Myocyte (in vitro differentiated cells): ENCODE measurements at regions not wholly inside any gene's neighbourhood (a gene's known extent, or its start where the extent isn't known, plus 50 kb on each side); places are given as distances from the start of the nearest gene placed in this dataset.

Source experiments
- DNase-seq: peaks from one replicate; pipeline ENCODE4 v3.0.0-alpha.2; 2012; ENCODE audit warnings: low read depth

GRCh38 chr16:6615636-6616035 lies 717.0 kb upstream of the RBFOX1 start:
- DNase-seq = no peak

- no peak for DNase-seq
Measured at GRCh38 chr16:6611535-6611934, 721.1 kb upstream of the RBFOX1 start.

- no peak for DNase-seq
Measured at GRCh38 chr16:6605490-6605889, 727.2 kb upstream of the RBFOX1 start.

- DNase-seq = no peak
Measured at GRCh38 chr16:6603780-6604325, 728.8 kb upstream of the RBFOX1 start.

- DNase-seq = no peak
Measured at GRCh38 chr16:6602405-6602804, 730.2 kb upstream of the RBFOX1 start.

GRCh38 chr16:6600167-6600566 lies 732.5 kb upstream of the RBFOX1 start:
- DNase-seq = no peak

GRCh38 chr16:6593799-6594198 lies 738.8 kb upstream of the RBFOX1 start:
- DNase-seq = no peak

GRCh38 chr16:6576606-6577005 lies 756.0 kb upstream of the RBFOX1 start:
- DNase-seq = no peak

- DNase-seq = no peak
Measured at GRCh38 chr16:6576113-6576512, 756.5 kb upstream of the RBFOX1 start.

- no peak for DNase-seq
Measured at GRCh38 chr16:6574146-6574545, 758.5 kb upstream of the RBFOX1 start.

GRCh38 chr16:6573577-6573976 lies 759.1 kb upstream of the RBFOX1 start:
- no peak for DNase-seq

GRCh38 chr16:6571044-6571443 lies 761.6 kb upstream of the RBFOX1 start:
- DNase-seq = no peak

- no peak for DNase-seq
Measured at GRCh38 chr16:6570530-6570929, 762.1 kb upstream of the RBFOX1 start.

GRCh38 chr16:6562986-6563385 lies 769.7 kb upstream of the RBFOX1 start:
- DNase-seq = no peak

GRCh38 chr16:6560306-6561100 lies 772.1 kb upstream of the RBFOX1 start:
- no peak for DNase-seq

- no peak for DNase-seq
Measured at GRCh38 chr16:6558661-6559060, 774.0 kb upstream of the RBFOX1 start.

GRCh38 chr16:6558126-6558525 lies 774.5 kb upstream of the RBFOX1 start:
- DNase-seq = no peak

GRCh38 chr16:6557353-6558023 lies 775.2 kb upstream of the RBFOX1 start:
- DNase-seq = no peak

GRCh38 chr16:6549415-6549814 lies 783.2 kb upstream of the RBFOX1 start:
- no peak for DNase-seq

- no peak for DNase-seq
Measured at GRCh38 chr16:6548507-6548906, 784.1 kb upstream of the RBFOX1 start.

- DNase-seq = no peak
Measured at GRCh38 chr16:6547131-6547530, 785.5 kb upstream of the RBFOX1 start.

GRCh38 chr16:6545329-6545728 lies 787.3 kb upstream of the RBFOX1 start:
- no peak for DNase-seq

GRCh38 chr16:6541267-6541666 lies 791.4 kb upstream of the RBFOX1 start:
- DNase-seq = no peak
